ENCODE measurements at regions not wholly inside any gene's neighbourhood (a gene's known extent, or its start where the extent isn't known, plus 50 kb on each side); places are given as distances from the start of the nearest gene placed in this dataset.

- TF ChIP-seq ARID4B (CRISPR knock-in tag; IDR thresholded peaks at IDR 0.05; ENCODE audit: borderline replicate concordance) (no peak), AR (CRISPR knock-in tag; IDR thresholded peaks at IDR 0.05) (no peak), ZMAT4 (CRISPR knock-in tag; IDR thresholded peaks at IDR 0.05) (no peak), IRF2 (CRISPR knock-in tag; IDR thresholded peaks at IDR 0.05; ENCODE audit: borderline replicate concordance, low read depth) (no peak), ZNF532 (CRISPR knock-in tag; IDR thresholded peaks at IDR 0.05; ENCODE audit: borderline replicate concordance) (no peak), USF1 (CRISPR knock-in tag; IDR thresholded peaks at IDR 0.05) (no peak), ZNF219 (CRISPR knock-in tag; IDR thresholded peaks at IDR 0.05; ENCODE audit: borderline replicate concordance) (no peak), TEAD1 (CRISPR knock-in tag; IDR thresholded peaks at IDR 0.05) (no peak), CTCF (IDR thresholded peaks at IDR 0.05) (no peak), ZNF423 (CRISPR knock-in tag; IDR thresholded peaks at IDR 0.05) (no peak), E2F4 (CRISPR knock-in tag; IDR thresholded peaks at IDR 0.05; ENCODE audit: borderline replicate concordance, low read depth) (no peak), GTF2I (CRISPR knock-in tag; conservative IDR thresholded peaks at IDR 0.05) (no peak), GABPB1 (CRISPR knock-in tag; IDR thresholded peaks at IDR 0.05) (no peak)
Observed at GRCh38 chr4:124139044-124139443, 573.5 kb downstream of the ANKRD50 start (continued).

All from WTC11 (cell line).